ENCODE measurements at regions not wholly inside any gene's neighbourhood (a gene's known extent, or its start where the extent isn't known, plus 50 kb on each side); places are given as distances from the start of the nearest gene placed in this dataset.
"Not testable (repeated sequence)": the region's sequence is repeated elsewhere in the genome, so short reads cannot be mapped to it uniquely, and the experiment has no call there.

- Histone ChIP-seq H3K9me3 (ENCODE audit: control insufficient read depth, low read length) (no peaks in the 10 kb centered on the region), H3K36me3 (ENCODE audit: control insufficient read depth, insufficient read depth, low read length) (no peaks in the 10 kb centered on the region), H3K9ac (ENCODE audit: low read length) (no peak overlapping the region), H3K27me3 (ENCODE audit: control insufficient read depth, insufficient read depth, low read length) (peaks cover 4% of the 10 kb centered on the region), H3K4me1 (ENCODE audit: control insufficient read depth, insufficient read depth, low read length) (no peaks in the 10 kb centered on the region), H3K4me3 (ENCODE audit: low read length) (no peak overlapping the region)
These were observed 346.6 kb upstream of the SPRED2 start for GRCh38 chr2:65779021-65779420.

- H3K4me1 ChIP-seq (ENCODE audit: control insufficient read depth, insufficient read depth, low read length): no peaks in the 10 kb centered on the region
- peaks cover 4% of the 10 kb centered on the region for H3K27me3 ChIP-seq (ENCODE audit: control insufficient read depth, insufficient read depth, low read length)
- no peaks in the 10 kb centered on the region for H3K9me3 ChIP-seq (ENCODE audit: control insufficient read depth, low read length)
- H3K36me3 ChIP-seq (ENCODE audit: control insufficient read depth, insufficient read depth, low read length): no peaks in the 10 kb centered on the region
- H3K9ac ChIP-seq (ENCODE audit: low read length): no peak overlapping the region
- no peak overlapping the region for H3K4me3 ChIP-seq (ENCODE audit: low read length)
These were observed 345.7 kb upstream of the SPRED2 start for GRCh38 chr2:65778137-65778536.

GRCh38 chr2:65775839-65776238 is 343.4 kb upstream of the SPRED2 start:
- Histone ChIP-seq H3K9me3 (ENCODE audit: control insufficient read depth, low read length) (no peaks in the 10 kb centered on the region), H3K9ac (ENCODE audit: low read length) (no peak overlapping the region), H3K27me3 (ENCODE audit: control insufficient read depth, insufficient read depth, low read length) (peaks cover 4% of the 10 kb centered on the region), H3K4me1 (ENCODE audit: control insufficient read depth, insufficient read depth, low read length) (no peaks in the 10 kb centered on the region), H3K36me3 (ENCODE audit: control insufficient read depth, insufficient read depth, low read length) (no peaks in the 10 kb centered on the region), H3K4me3 (ENCODE audit: low read length) (no peak overlapping the region)

- H3K27me3 ChIP-seq (ENCODE audit: control insufficient read depth, insufficient read depth, low read length): no peaks in the 10 kb centered on the region
- H3K36me3 ChIP-seq (ENCODE audit: control insufficient read depth, insufficient read depth, low read length): no peaks in the 10 kb centered on the region
- no peak overlapping the region for H3K4me3 ChIP-seq (ENCODE audit: low read length)
- no peak overlapping the region for H3K9ac ChIP-seq (ENCODE audit: low read length)
- H3K4me1 ChIP-seq (ENCODE audit: control insufficient read depth, insufficient read depth, low read length): no peaks in the 10 kb centered on the region
- H3K9me3 ChIP-seq (ENCODE audit: control insufficient read depth, low read length): no peaks in the 10 kb centered on the region
These were observed 335.5 kb upstream of the SPRED2 start for GRCh38 chr2:65767946-65768345.

- Histone ChIP-seq H3K4me3 (ENCODE audit: low read length) (no peak overlapping the region), H3K9me3 (ENCODE audit: control insufficient read depth, low read length) (no peaks in the 10 kb centered on the region), H3K27me3 (ENCODE audit: control insufficient read depth, insufficient read depth, low read length) (no peaks in the 10 kb centered on the region), H3K9ac (ENCODE audit: low read length) (no peak overlapping the region), H3K36me3 (ENCODE audit: control insufficient read depth, insufficient read depth, low read length) (no peaks in the 10 kb centered on the region), H3K4me1 (ENCODE audit: control insufficient read depth, insufficient read depth, low read length) (no peaks in the 10 kb centered on the region)
These were observed 334.4 kb upstream of the SPRED2 start for GRCh38 chr2:65766768-65767267.

- no peak overlapping the region for H3K9ac ChIP-seq (ENCODE audit: low read length)
- no peak overlapping the region for H3K4me3 ChIP-seq (ENCODE audit: low read length)
- H3K27me3 ChIP-seq (ENCODE audit: control insufficient read depth, insufficient read depth, low read length): no peaks in the 10 kb centered on the region
- H3K4me1 ChIP-seq (ENCODE audit: control insufficient read depth, insufficient read depth, low read length): no peaks in the 10 kb centered on the region
- H3K9me3 ChIP-seq (ENCODE audit: control insufficient read depth, low read length): no peaks in the 10 kb centered on the region
- H3K36me3 ChIP-seq (ENCODE audit: control insufficient read depth, insufficient read depth, low read length): no peaks in the 10 kb centered on the region
These were observed 333.0 kb upstream of the SPRED2 start for GRCh38 chr2:65765376-65765775.

- H3K9me3 ChIP-seq (ENCODE audit: control insufficient read depth, low read length): no peaks in the 10 kb centered on the region
- no peaks in the 10 kb centered on the region for H3K27me3 ChIP-seq (ENCODE audit: control insufficient read depth, insufficient read depth, low read length)
- no peak overlapping the region for H3K9ac ChIP-seq (ENCODE audit: low read length)
- H3K36me3 ChIP-seq (ENCODE audit: control insufficient read depth, insufficient read depth, low read length): no peaks in the 10 kb centered on the region
- no peak overlapping the region for H3K4me3 ChIP-seq (ENCODE audit: low read length)
- H3K4me1 ChIP-seq (ENCODE audit: control insufficient read depth, insufficient read depth, low read length): no peaks in the 10 kb centered on the region
These were observed 329.7 kb upstream of the SPRED2 start for GRCh38 chr2:65762068-65762467.

GRCh38 chr2:65754219-65754618 is 321.8 kb upstream of the SPRED2 start:
- H3K36me3 ChIP-seq (ENCODE audit: control insufficient read depth, insufficient read depth, low read length): no peaks in the 10 kb centered on the region
- H3K4me3 ChIP-seq (ENCODE audit: low read length): no peak overlapping the region
- H3K27me3 ChIP-seq (ENCODE audit: control insufficient read depth, insufficient read depth, low read length): no peaks in the 10 kb centered on the region
- H3K9ac ChIP-seq (ENCODE audit: low read length): no peak overlapping the region
- H3K9me3 ChIP-seq (ENCODE audit: control insufficient read depth, low read length): no peaks in the 10 kb centered on the region
- no peaks in the 10 kb centered on the region for H3K4me1 ChIP-seq (ENCODE audit: control insufficient read depth, insufficient read depth, low read length)

- Histone ChIP-seq H3K36me3 (ENCODE audit: control insufficient read depth, insufficient read depth, low read length) (no peaks in the 10 kb centered on the region), H3K4me3 (ENCODE audit: low read length) (no peak overlapping the region), H3K27me3 (ENCODE audit: control insufficient read depth, insufficient read depth, low read length) (no peaks in the 10 kb centered on the region), H3K4me1 (ENCODE audit: control insufficient read depth, insufficient read depth, low read length) (no peaks in the 10 kb centered on the region), H3K9me3 (ENCODE audit: control insufficient read depth, low read length) (no peaks in the 10 kb centered on the region), H3K9ac (ENCODE audit: low read length) (no peak overlapping the region)
These were observed 319.0 kb upstream of the SPRED2 start for GRCh38 chr2:65751408-65751807.

- Histone ChIP-seq H3K9ac (ENCODE audit: low read length) (no peak overlapping the region), H3K4me1 (ENCODE audit: control insufficient read depth, insufficient read depth, low read length) (no peaks in the 10 kb centered on the region), H3K4me3 (ENCODE audit: low read length) (no peak overlapping the region), H3K27me3 (ENCODE audit: control insufficient read depth, insufficient read depth, low read length) (no peaks in the 10 kb centered on the region), H3K36me3 (ENCODE audit: control insufficient read depth, insufficient read depth, low read length) (no peaks in the 10 kb centered on the region), H3K9me3 (ENCODE audit: control insufficient read depth, low read length) (no peaks in the 10 kb centered on the region)
These were observed 317.1 kb upstream of the SPRED2 start for GRCh38 chr2:65749545-65749944.

- H3K27me3 ChIP-seq (ENCODE audit: control insufficient read depth, insufficient read depth, low read length); H3K4me3 ChIP-seq (ENCODE audit: low read length); H3K9me3 ChIP-seq (ENCODE audit: control insufficient read depth, low read length); H3K9ac ChIP-seq (ENCODE audit: low read length); H3K36me3 ChIP-seq (ENCODE audit: control insufficient read depth, insufficient read depth, low read length); H3K4me1 ChIP-seq (ENCODE audit: control insufficient read depth, insufficient read depth, low read length): not testable (repeated sequence)
These were observed 315.5 kb upstream of the SPRED2 start for GRCh38 chr2:65747875-65748274.

- Histone ChIP-seq H3K4me3 (ENCODE audit: low read length) (no peak overlapping the region), H3K4me1 (ENCODE audit: control insufficient read depth, insufficient read depth, low read length) (no peaks in the 10 kb centered on the region), H3K27me3 (ENCODE audit: control insufficient read depth, insufficient read depth, low read length) (no peaks in the 10 kb centered on the region), H3K9ac (ENCODE audit: low read length) (no peak overlapping the region), H3K9me3 (ENCODE audit: control insufficient read depth, low read length) (no peaks in the 10 kb centered on the region), H3K36me3 (ENCODE audit: control insufficient read depth, insufficient read depth, low read length) (no peaks in the 10 kb centered on the region)
These were observed 314.7 kb upstream of the SPRED2 start for GRCh38 chr2:65746931-65747675.
